ENCODE measurements at regions not wholly inside any gene's neighbourhood (a gene's known extent, or its start where the extent isn't known, plus 50 kb on each side); places are given as distances from the start of the nearest gene placed in this dataset.

- H3K4me3 ChIP-seq (replicated peaks; ENCODE audit: low read depth, low read length), result no peak overlapping the region
- DNase-seq (ENCODE audit: low read depth), result no peak
- TF ChIP-seq CTCF (IDR thresholded peaks at IDR 0.05; ENCODE audit: low read length, missing control alignments), result no peak
Observed at GRCh38 chrX:20967725-20968124, 406.5 kb upstream of the CNKSR2 start.

- TF ChIP-seq CTCF (IDR thresholded peaks at IDR 0.05; ENCODE audit: low read length, missing control alignments), result no peak
- no peak overlapping the region for H3K4me3 ChIP-seq (replicated peaks; ENCODE audit: low read depth, low read length)
- DNase-seq (ENCODE audit: low read depth), result no peak
Observed at GRCh38 chrX:20965270-20966044, 408.8 kb upstream of the CNKSR2 start.

DNA sequence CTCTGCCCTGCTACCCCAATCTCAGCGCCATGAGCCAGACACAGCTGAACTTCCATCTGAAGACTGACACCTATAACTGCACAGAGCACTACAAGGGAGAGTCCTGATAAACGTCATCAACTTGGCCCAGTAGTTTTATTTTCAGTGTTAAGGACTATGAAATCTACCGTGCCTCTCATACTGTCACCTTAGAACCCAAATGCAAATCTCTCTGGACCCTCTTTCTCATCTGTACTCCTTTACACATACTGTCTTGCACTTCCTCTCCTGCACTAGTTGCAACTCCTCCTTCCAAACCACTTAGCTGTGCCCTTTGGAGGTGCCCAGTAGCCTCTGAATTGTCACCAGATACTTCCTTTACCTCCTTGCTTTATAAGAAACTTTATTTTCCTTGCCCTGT, 420.2 kb upstream of the CNKSR2 start:
- no peak for DNase-seq (ENCODE audit: low read depth)
- TF ChIP-seq CTCF (IDR thresholded peaks at IDR 0.05; ENCODE audit: low read length, missing control alignments), result no peak

DNA sequence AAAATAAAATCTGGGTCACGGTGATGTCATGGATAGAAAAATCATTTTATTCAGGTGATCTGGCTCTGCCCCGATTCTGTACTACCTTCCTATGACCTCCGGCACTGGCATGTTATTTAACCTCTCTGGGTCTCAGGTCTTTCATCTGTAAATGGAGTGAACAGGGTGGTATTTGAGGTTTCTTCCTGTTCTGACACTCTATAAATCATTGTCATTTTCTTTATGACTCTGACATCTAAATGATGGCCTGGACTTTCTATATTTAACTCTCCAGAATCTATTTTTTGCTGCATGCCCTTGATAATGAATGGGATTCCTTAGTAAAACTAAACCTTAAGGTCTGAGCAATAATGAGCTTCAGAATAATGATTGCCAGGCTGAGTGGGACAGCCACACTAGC, 422.0 kb upstream of the CNKSR2 start:
- H3K4me3 ChIP-seq (replicated peaks; ENCODE audit: low read depth, low read length), result no peak overlapping the region
- no peak for DNase-seq (ENCODE audit: low read depth)
- no peak for TF ChIP-seq CTCF (IDR thresholded peaks at IDR 0.05; ENCODE audit: low read length, missing control alignments)

More for the DNA sequence above, 420.2 kb upstream of the CNKSR2 start:
- no peak overlapping the region for H3K4me3 ChIP-seq (replicated peaks; ENCODE audit: low read depth, low read length)

DNA sequence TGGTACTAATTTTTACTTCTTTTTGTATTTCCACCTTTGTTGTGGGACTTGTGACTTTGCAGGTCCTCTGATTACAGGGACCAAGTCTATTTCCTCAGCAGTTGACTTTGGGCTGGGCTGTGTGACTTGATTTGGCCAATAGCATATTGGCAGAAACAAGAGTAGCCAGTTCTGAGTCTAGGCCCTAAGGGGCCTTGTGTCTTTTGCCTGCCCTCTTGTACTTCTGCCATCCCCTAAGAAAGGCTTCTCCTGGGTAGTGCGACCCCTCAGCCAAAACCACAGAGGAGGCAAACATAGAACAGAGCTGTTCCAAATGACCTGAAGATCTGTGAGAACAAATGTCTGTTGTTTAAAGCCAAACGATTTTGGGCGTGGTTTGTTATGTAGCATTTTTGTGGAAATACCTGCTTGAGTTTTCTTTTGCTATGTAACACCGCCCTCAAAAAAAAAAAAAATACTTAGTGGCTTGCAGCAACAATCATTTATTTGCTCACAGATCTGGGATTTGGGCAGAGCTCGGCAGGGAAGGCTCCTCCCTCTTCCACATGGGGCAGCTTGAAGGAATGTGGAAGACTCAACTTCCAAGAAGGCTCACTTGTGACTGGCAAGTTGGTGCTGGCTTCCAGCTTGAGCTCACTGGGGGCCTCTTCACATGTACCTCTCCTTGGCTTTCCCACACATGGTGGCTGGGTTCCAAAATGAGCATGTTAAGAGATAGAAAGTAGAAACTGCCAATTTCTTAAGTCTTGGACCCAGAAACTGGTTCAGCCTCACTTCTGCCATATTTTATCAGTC, 423.0 kb upstream of the CNKSR2 start:
- TF ChIP-seq CTCF (IDR thresholded peaks at IDR 0.05; ENCODE audit: low read length, missing control alignments), result no peak
- H3K4me3 ChIP-seq (replicated peaks; ENCODE audit: low read depth, low read length), result no peak overlapping the region
- no peak for DNase-seq (ENCODE audit: low read depth)

- DNase-seq (ENCODE audit: low read depth), result no peak
- no peak overlapping the region for H3K4me3 ChIP-seq (replicated peaks; ENCODE audit: low read depth, low read length)
- no peak for TF ChIP-seq CTCF (IDR thresholded peaks at IDR 0.05; ENCODE audit: low read length, missing control alignments)
Observed at GRCh38 chrX:20947411-20947912, 426.8 kb upstream of the CNKSR2 start.
